HepG2 (cell line): ENCODE measurements at regions not wholly inside any gene's neighbourhood (a gene's known extent, or its start where the extent isn't known, plus 50 kb on each side); places are given as distances from the start of the nearest gene placed in this dataset.

Experiments used
- ATAC-seq: fragments of 200-7000 bp; cut with Tn5 transposase; 3 replicates; pipeline ENCODE4 v1.9.1; 2020; ENCODE audit warnings: mild to moderate bottlenecking, moderate library complexity
- BruUV-seq: library from RNA; stranded (reverse); fragments of 400-500 nt; replicated peaks from 2 replicates; lab custom pipeline; 2021; lab: Mats Ljungman, UMichigan
- CTCF ChIA-PET: fragments of 300-600 bp; formaldehyde crosslinking; extraction: SDS; loops from one replicate; lab custom pipeline; 2021; ENCODE audit warnings: low total read pairs, inconsistent platforms, low intra/inter-chr PET ratio; lab: Yijun Ruan, JAX
- POLR2A ChIA-PET: fragments of 350-600 bp; sonication (Branson Sonifier 250); formaldehyde crosslinking; loops from one replicate; lab custom pipeline; 2020; ENCODE audit warnings: antibody characterized with exemption, inconsistent platforms; lab: Yijun Ruan, JAX
- DNase-seq: peaks from one replicate; pipeline ENCODE4 v3.0.0-alpha.2; 2015; ENCODE audit warnings: low spot score
- FAIRE-seq: peaks from 3 replicates; lab custom pipeline; 2011; peaks lifted over from hg19 to GRCh38; lab: Jason Lieb, UNC
- H2AFZ ChIP-seq: one replicate; pipeline ENCODE4 v1.6.1; 2011; ENCODE audit warnings: low read length, inconsistent platforms
- H3K27ac ChIP-seq: fragments of 300-600 bp; 3 replicates; pipeline ENCODE4 v1.8.0; 2011; ENCODE audit warnings: mixed run types, mild to moderate bottlenecking, mixed read lengths, low read length, inconsistent platforms; ENCODE audit not compliant: insufficient read depth; ENCODE audit errors: extremely low read length
- H3K27me3 ChIP-seq, 2 experiments: fragments of 200-600 bp in 1 of 2; 2 replicates in 1 of 2; 3 replicates in 1 of 2; pipeline versions ENCODE4 v1.6.0 to v1.8.0; 2011; ENCODE audit warnings: low read length in 2 of 2, mild to moderate bottlenecking in 2 of 2, moderate library complexity in 2 of 2, inconsistent platforms in 1 of 2; ENCODE audit not compliant: insufficient read depth in 2 of 2, control insufficient read depth in 1 of 2
- H3K36me3 ChIP-seq, 2 experiments: fragments of 200-600 bp in 1 of 2; replicated peaks in 1 of 2; 2 replicates in 1 of 2; 3 replicates in 1 of 2; pipeline versions ENCODE4 v1.5.1 to v1.8.0; 2011; ENCODE audit warnings: low read length in 2 of 2, inconsistent platforms in 1 of 2; ENCODE audit not compliant: insufficient read depth in 2 of 2, control insufficient read depth in 1 of 2
- H3K4me1 ChIP-seq: 2 replicates; pipeline ENCODE4 v1.5.1; 2012; ENCODE audit warnings: low read length, inconsistent platforms; ENCODE audit not compliant: insufficient read depth
- H3K4me2 ChIP-seq: 2 replicates; pipeline ENCODE4 v1.6.0; 2011; ENCODE audit warnings: low read depth, low read length, inconsistent platforms
- H3K4me3 ChIP-seq, 3 experiments: fragments of 200-600 bp in 1 of 3; sonication (generic), shearing (Covaris generic) in 1 of 3; replicated peaks in 1 of 3; 2 replicates each; pipeline ENCODE4 v1.5.1; 2011 to 2016; ENCODE audit warnings: low read length in 3 of 3, inconsistent platforms in 2 of 3, low read depth in 2 of 3, mild to moderate bottlenecking in 2 of 3, control low read depth in 1 of 3, mixed read lengths in 1 of 3; ENCODE audit not compliant: insufficient read depth in 1 of 3
- H3K79me2 ChIP-seq: one replicate; pipeline ENCODE4 v1.6.1; 2011; ENCODE audit warnings: low read length, inconsistent platforms; ENCODE audit not compliant: insufficient read depth
- H3K9ac ChIP-seq: 2 replicates; pipeline ENCODE4 v1.6.0; 2011; ENCODE audit warnings: mild to moderate bottlenecking, low read depth, low read length, inconsistent platforms; ENCODE audit not compliant: insufficient read depth
- H3K9me3 ChIP-seq: 2 replicates; pipeline ENCODE4 v1.5.1; 2012; ENCODE audit warnings: mild to moderate bottlenecking, low read length
- H4K20me1 ChIP-seq: 2 replicates; pipeline ENCODE4 v1.6.0; 2011; ENCODE audit warnings: inconsistent platforms, mild to moderate bottlenecking, low read length, moderate library complexity; ENCODE audit not compliant: insufficient read depth
- ATF6 ChIP-seq: sonication (generic); formaldehyde crosslinking; conservative IDR thresholded peaks from 2 replicates; pipeline ENCODE4 v1.4.0; 2020; ENCODE audit warnings: missing genetic modification reagents
- HNF4A ChIP-seq: sonication (generic); formaldehyde crosslinking; IDR thresholded peaks from 2 replicates; pipeline ENCODE4 v1.4.0; 2020; ENCODE audit warnings: missing genetic modification reagents
- MIER3 ChIP-seq: IDR thresholded peaks from 2 replicates; pipeline ENCODE4 v1.6.1; 2016; ENCODE audit warnings: missing compliant biosample characterization, borderline replicate concordance
- REL ChIP-seq: sonication (generic); formaldehyde crosslinking; conservative IDR thresholded peaks from 2 replicates; pipeline ENCODE4 v1.8.0; 2022; ENCODE audit warnings: mild to moderate bottlenecking, missing genetic modification reagents, moderate library complexity
- TCF7 ChIP-seq: sonication (generic); IDR thresholded peaks from 2 replicates; pipeline ENCODE4 v1.6.1; 2016; ENCODE audit warnings: antibody characterized with exemption, low read depth
- ZNF687 ChIP-seq: sonication (generic); formaldehyde crosslinking; IDR thresholded peaks from 2 replicates; pipeline ENCODE4 v1.5.1; 2020; ENCODE audit warnings: mild to moderate bottlenecking, missing genetic modification reagents, moderate library complexity
- WGBS: methylation state at CpG from one replicate; pipeline ENCODE4 v1.1.6; 2017; ENCODE audit warnings: low lambda C conversion rate; 5-methylcytosine and 5-hydroxymethylcytosine counted together
- in situ Hi-C: cut with HindIII; loops from 2 replicates; pipeline ENCODE4 v1.10.0; 2017; ENCODE audit warnings: low pct_unique_long_range_greater_than_20kb; ENCODE audit not compliant: extremely low pct_ligation_motif_present
- intact Hi-C: fragments of 100-400 bp; cut with micrococcal nuclease; formaldehyde crosslinking; loops from one replicate; pipeline ENCODE4 v1.10.0; 2022; ENCODE audit not compliant: unreplicated experiment
- TF ChIP-seq, protein P1 (sequence below): IDR thresholded peaks from 2 replicates; pipeline ENCODE4 v1.6.1; 2016; ENCODE audit warnings: missing compliant biosample characterization, missing genetic modification reagents, borderline replicate concordance
- TF ChIP-seq, protein P2 (sequence below): sonication (generic); formaldehyde crosslinking; IDR thresholded peaks from 2 replicates; pipeline ENCODE4 v1.4.0; 2020; ENCODE audit warnings: mild to moderate bottlenecking, missing genetic modification reagents

DNA sequence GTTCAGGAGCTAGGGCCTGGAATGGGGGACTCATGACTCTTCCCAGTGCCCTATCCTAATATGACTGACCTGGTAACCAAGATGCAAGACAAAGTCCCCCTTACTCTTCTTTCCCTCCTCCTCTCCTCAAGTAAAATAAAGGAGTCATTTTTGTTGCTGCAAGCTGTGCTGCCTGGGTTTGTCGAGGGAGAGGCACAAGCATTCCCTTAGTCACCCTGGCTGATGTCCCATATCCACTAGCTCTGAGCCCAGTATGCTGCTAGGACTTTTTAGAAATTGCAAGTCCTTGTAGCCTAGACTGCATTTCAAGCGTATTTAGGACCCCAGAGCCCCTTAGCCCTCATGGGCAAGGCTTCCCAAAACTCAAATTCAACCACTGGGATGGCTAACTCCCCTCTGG is 338.5 kb upstream of the SETBP1 start:
- Histone ChIP-seq H3K9me3 (peaks cover 86% of the 10 kb centered on the region), H2AFZ (no peak overlapping the region), H3K27me3 (no peaks in the 10 kb centered on the region), H4K20me1 (no peaks in the 10 kb centered on the region), H3K27ac (no peak overlapping the region), H3K36me3 (no peaks in the 10 kb centered on the region), H3K79me2 (no peaks in the 10 kb centered on the region), H3K4me1 (no peaks in the 10 kb centered on the region), H3K4me3 (no peak overlapping the region), H3K9ac (no peak overlapping the region), H3K4me2 (no peak overlapping the region)
- ChIA-PET CTCF (no interaction called here), POLR2A (no interaction called here)
- in situ Hi-C loops (no loop called here), intact Hi-C loops (no loop called here)
- ATAC-seq = no peak
- WGBS = 0% methylated on average over 2 of the region's 2 CpGs
- DNase-seq = no peak
- BruUV-seq = no TSS peak
- TF ChIP-seq, protein P1, sequence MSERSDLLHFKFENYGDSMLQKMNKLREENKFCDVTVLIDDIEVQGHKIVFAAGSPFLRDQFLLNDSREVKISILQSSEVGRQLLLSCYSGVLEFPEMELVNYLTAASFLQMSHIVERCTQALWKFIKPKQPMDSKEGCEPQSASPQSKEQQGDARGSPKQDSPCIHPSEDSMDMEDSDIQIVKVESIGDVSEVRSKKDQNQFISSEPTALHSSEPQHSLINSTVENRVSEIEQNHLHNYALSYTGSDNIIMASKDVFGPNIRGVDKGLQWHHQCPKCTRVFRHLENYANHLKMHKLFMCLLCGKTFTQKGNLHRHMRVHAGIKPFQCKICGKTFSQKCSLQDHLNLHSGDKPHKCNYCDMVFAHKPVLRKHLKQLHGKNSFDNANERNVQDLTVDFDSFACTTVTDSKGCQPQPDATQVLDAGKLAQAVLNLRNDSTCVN (CRISPR knock-in tag) = no peak
- TF ChIP-seq ATF6 (no peak), MIER3 (CRISPR knock-in tag) (no peak), ZNF687 (no peak), TCF7 (no peak), REL (CRISPR knock-in tag) (no peak), HNF4A (CRISPR knock-in tag) (no peak)
- TF ChIP-seq, protein P2, sequence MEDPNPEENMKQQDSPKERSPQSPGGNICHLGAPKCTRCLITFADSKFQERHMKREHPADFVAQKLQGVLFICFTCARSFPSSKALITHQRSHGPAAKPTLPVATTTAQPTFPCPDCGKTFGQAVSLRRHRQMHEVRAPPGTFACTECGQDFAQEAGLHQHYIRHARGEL = no peak
- TF ChIP-seq, all 625 proteins: peak for 0
- no peak for FAIRE-seq
